ENCODE measurements at regions not wholly inside any gene's neighbourhood (a gene's known extent, or its start where the extent isn't known, plus 50 kb on each side); places are given as distances from the start of the nearest gene placed in this dataset.
"Not testable (repeated sequence)": the region's sequence is repeated elsewhere in the genome, so short reads cannot be mapped to it uniquely, and the experiment has no call there.

DNA sequence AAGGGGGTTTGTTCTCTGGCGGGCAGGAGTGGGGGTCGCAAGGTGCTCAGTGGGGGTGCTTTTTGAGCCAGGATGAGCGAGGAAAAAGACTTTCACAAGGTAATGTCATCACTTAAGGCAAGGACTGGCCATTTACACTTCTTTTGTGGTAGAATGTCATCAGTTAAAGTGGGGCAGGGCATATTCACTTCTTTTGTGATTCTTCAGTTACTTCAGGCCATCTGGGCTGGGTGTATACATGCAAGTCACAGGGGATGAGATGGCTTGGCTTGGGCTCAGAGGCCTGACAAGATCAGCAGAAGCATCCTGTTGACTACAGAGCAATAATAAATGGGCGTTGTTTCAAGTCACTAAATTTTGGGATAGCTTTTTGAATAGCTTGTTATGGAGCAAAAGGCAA is 586.4 kb upstream of the MBL2 start:
- DNase-seq (ENCODE audit: low spot score in 2 of 2); FAIRE-seq: not testable (repeated sequence)

DNA sequence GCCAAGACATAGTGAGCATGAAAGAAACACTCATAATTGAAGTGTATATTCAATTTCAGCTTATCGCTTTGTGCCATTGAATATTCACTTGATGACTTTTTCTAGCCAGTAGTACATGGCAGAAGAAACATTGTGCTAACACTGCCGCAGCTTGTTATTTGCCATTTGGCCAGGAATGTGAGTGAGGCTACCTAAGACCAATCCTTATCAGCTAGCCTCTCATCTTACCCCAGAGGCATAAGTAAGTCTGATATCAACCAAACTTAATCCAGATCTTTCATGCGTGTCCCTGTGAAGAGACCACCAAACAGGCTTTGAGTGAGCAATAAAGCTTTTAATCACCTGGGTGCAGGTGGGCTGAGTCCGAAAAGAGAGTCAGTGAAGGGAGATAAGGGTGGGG is 586.0 kb upstream of the MBL2 start:
- FAIRE-seq (no peak), DNase-seq (ENCODE audit: low spot score in 2 of 2) (no peak)

DNA sequence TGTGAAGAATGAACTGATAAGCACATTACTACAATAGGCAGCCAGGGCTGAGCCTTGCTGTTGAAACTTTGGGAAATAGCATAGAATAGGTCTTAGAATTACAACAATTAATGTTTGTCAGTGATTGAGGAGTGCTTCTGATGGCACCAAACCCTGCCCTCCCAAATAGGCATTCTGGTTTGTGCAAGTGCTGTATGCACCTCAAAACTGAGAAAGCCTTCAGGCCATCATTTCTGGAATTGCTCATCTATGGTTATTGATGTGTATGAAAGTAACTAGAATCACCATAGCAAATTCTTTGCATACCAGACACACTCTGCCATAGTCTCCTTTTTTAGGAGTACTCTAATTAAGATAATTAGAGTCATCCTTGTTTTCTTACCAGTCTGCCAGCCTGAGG is 585.0 kb upstream of the MBL2 start:
- DNase-seq (ENCODE audit: low spot score in 2 of 2): no peak
- no peak for FAIRE-seq

GRCh38 chr10:53356616-53357349 is 584.2 kb upstream of the MBL2 start:
- no peak for FAIRE-seq
- no peak for DNase-seq (ENCODE audit: low spot score in 2 of 2)

DNA sequence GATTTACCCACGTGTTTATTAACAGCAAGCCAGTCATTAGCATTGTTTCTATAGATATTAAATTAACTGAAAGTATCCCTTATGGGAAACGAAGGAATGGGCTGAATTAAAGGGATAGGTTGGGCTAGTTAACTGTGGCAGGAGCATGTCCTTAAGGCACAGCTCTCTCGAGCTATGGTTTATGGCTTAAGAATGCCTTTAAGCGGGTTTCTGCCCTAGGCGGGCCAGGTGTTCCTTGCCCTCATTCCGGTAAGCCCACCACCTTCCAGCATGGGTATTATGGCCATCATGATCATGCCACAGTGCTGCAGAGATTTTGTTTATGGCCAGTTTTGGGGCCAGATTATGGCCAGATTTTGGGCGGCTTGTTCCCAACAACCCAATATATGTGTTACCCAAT is 569.9 kb upstream of the MBL2 start:
- FAIRE-seq; DNase-seq (ENCODE audit: low spot score in 2 of 2): not testable (repeated sequence)

- FAIRE-seq; DNase-seq (ENCODE audit: low spot score in 2 of 2): not testable (repeated sequence)
Measured at GRCh38 chr10:53338199-53338598, 565.6 kb upstream of the MBL2 start.

- not testable (repeated sequence) for FAIRE-seq
Measured at GRCh38 chr10:53335803-53336422, 563.3 kb upstream of the MBL2 start.

GRCh38 chr10:53331460-53331859 is 558.9 kb upstream of the MBL2 start:
- DNase-seq (ENCODE audit: low spot score in 2 of 2): no peak
- no peak for FAIRE-seq

More at GRCh38 chr10:53335803-53336422, 563.3 kb upstream of the MBL2 start:
- not testable (repeated sequence) for DNase-seq (ENCODE audit: low spot score in 2 of 2)

- not testable (repeated sequence) for FAIRE-seq; DNase-seq (ENCODE audit: low spot score in 2 of 2)
Measured at GRCh38 chr10:53326401-53327305, 554.1 kb upstream of the MBL2 start.

DNA sequence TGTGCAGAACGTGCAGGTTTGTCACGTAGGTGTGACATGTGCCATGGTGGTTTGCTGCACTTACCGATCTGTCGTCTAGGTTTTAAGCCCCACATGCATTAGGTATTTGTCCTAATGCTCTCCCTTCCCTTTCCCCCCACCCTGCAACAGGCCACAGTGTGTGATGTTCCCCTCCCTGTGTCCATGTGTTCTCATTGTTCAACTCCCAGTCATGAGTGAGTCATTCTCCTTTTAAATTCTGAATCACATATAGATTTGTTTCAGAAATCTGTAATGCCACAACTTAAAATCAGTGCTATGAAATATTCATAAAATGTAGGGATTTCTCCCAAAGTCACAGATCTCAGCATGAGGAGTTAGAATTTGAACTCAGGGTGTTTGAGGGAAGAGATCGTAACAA is 552.5 kb upstream of the MBL2 start:
- FAIRE-seq (no peak), DNase-seq (ENCODE audit: low spot score in 2 of 2) (no peak)

DNA sequence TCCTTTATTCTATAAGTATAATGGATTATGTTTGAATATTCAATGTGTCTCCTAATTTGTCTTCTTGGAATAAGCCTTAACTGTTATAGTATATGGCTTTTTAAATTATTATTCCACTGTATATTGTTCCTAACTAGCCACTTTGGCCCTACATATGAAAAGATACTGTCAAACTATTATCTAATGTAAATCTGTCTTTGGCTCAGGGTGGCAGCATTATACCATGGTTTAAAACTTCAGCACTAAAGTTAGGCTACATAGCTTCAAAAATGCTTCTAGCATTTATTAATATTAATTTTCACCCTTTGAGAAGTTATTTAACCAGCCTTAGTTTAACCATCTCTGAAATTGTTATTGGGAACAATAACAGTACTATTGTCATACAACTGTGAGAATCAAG is 543.1 kb upstream of the MBL2 start:
- FAIRE-seq: no peak
- no peak for DNase-seq (ENCODE audit: low spot score in 2 of 2)

- DNase-seq (ENCODE audit: low spot score in 2 of 2): no peak
- no peak for FAIRE-seq
Measured at GRCh38 chr10:53314876-53315275, 542.3 kb upstream of the MBL2 start.

GRCh38 chr10:53298443-53298842 is 525.9 kb upstream of the MBL2 start:
- FAIRE-seq (no peak), DNase-seq (ENCODE audit: low spot score in 2 of 2) (no peak)

DNA sequence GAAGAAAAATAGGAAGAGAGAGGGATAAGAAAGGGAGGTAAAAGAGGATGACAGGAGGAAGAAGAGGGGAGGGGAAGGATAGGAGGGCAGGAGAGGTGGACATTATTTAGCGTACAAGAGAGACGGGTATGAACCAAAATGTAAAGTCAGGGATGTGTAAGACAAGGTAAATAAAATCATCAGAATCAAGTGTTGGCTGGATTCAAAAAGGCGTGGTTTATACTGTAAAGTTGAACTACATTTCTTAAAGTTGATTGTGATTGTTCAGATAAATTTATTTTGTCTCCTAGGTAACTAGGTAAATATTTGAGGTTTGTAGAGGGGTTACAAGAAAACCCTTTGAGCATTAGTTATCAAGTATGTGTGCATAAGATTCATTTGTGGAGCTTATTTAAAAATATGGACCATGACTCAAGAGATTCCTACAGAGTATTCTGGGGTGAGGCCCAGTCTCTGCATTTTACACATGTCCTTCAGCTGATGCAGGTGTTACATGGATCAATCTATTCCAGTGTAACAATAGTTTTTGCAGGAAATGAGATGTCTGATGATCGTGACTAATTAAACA is 512.1 kb upstream of the MBL2 start:
- DNase-seq (ENCODE audit: low spot score in 2 of 2) (no peak), FAIRE-seq (no peak)

- DNase-seq (ENCODE audit: low spot score in 2 of 2) (no peak), FAIRE-seq (no peak)
Measured at GRCh38 chr10:53276797-53277196, 504.2 kb upstream of the MBL2 start.

DNA sequence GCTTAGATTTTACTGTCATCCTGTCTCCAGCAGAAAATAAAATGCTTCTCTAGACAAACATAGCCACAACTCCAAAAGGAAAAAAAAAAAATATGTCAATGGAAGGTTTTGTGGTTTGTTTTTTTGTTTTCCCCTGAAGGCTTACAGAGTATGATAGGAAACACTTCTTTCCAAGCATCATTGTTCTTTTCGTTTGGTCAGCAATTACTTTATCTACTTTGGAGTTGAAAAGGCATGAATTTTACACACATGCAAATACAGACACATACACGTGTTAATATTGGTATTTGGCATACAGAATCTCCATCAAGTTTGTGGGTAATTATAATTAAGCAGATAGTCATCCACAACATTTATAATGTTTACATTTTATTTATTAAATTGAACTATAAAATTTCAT is 496.9 kb upstream of the MBL2 start:
- FAIRE-seq: no peak
- no peak for DNase-seq (ENCODE audit: low spot score in 2 of 2)

DNA sequence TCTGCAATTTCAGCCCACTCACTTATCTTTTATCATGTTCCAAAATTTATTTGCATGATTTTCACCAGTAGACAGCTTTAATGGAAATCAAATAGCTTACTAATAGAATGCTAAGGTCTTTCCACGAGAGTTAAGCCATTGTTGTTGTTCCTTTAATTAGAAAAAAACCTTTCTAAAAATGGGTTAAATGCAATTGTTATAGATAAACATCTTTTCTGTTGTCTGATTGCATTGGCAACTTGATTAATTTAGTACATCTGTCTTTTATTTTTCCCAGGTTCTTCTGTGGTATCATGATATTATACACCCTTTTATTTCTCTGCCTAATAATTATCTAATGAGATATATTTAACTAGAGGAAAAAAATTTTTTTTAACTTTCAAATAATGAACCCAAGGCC is 487.6 kb upstream of the MBL2 start:
- FAIRE-seq (no peak), DNase-seq (ENCODE audit: low spot score in 2 of 2) (no peak)

DNA sequence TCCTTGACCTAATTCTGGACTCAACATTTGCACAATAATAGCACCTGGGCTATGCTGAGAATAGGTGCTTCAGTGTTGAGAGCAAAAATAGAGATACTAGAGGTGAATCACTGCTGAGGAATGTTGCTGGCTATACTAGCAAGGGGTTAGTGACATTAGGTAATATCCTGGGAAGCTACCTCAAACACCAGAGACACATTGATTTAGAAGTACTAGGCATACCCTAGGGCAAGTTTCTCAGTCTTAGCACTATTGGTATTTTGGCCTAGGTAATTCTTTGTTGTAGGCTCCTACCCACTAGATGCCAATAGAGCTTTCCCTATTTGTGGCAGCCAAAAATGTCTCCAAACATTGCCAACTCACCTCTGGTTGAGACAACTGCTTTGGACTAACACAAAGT is 484.0 kb upstream of the MBL2 start:
- no peak for FAIRE-seq
- no peak for DNase-seq (ENCODE audit: low spot score in 2 of 2)

DNA sequence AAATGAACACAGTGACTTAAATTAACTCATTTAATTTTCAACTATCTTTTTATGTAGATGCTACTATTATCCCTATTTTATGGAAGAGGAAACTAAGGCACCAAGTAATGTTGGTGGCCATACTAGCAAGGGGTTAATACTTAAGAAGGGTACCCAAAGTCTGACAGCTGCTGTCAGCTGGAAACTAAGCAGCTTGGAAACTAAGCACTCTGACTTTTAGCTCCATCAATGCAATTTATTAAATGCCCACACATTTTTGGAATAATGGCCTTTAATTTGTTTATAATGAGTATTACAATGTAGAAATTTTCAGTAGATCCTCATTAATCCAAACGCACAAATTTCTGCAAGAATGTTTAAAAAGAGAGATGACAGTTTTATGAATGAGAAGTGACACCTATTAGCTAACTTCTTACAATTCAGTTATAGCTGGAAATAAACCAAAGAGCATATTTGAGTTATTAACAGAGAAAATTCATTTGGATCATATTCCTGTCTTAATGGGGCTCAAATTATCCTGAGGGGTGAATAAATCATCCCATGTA is 483.1 kb upstream of the MBL2 start:
- DNase-seq (ENCODE audit: low spot score in 2 of 2): no peak
- FAIRE-seq: no peak

- DNase-seq (ENCODE audit: low spot score in 2 of 2): no peak
- FAIRE-seq: no peak
Measured at GRCh38 chr10:53253221-53253620, 480.6 kb upstream of the MBL2 start.

DNA sequence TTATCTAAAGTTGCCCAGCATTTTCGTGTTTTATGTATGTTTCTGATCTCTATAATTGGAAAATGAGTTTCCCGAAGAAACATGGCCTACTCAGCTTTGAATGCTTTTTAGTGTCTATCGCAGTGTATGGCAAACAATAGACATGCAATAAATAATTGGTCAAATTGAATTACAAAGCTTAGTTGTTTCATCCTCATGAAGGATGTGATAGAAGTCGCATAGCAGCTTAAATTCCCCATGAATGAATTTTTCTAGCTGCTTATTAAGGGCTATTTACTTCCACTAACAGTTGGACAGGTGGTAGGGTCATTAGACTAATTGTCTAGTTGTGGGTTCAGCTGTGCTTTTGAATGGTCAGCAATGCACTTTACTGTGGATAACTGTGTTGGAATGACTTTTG is 467.3 kb upstream of the MBL2 start:
- FAIRE-seq (no peak), DNase-seq (ENCODE audit: low spot score in 2 of 2) (no peak)

Data from frontal cortex (tissue), 3 donors.